Activated CD8-positive, alpha-beta T cell treated with anti-CD3 and anti-CD28 coated beads for 36 hours (primary cell): ENCODE measurements at regions not wholly inside any gene's neighbourhood (a gene's known extent, or its start where the extent isn't known, plus 50 kb on each side); places are given as distances from the start of the nearest gene placed in this dataset.

Experiments used
- ATAC-seq: fragments of 200-7000 bp; cut with Tn5 transposase; one replicate; pipeline ENCODE4 v1.10.0; 2021; ENCODE audit warnings: mild to moderate bottlenecking, moderate library complexity
- CTCF ChIA-PET: fragments of 350-600 bp; sonication (Branson Sonifier 250); formaldehyde crosslinking; loops from one replicate; lab custom pipeline; 2021; ENCODE audit warnings: antibody characterized with exemption; lab: Charles Lee
- POLR2A ChIA-PET: fragments of 350-600 bp; sonication (Branson Sonifier 250); formaldehyde crosslinking; loops from one replicate; lab custom pipeline; 2021; ENCODE audit warnings: antibody characterized with exemption; lab: Charles Lee
- DNase-seq: peaks from one replicate; pipeline ENCODE4 v3.0.0-alpha.2; 2020
- H3K27ac Mint-ChIP-seq: one replicate; pipeline ENCODE4 v1.8.0; 2021; ENCODE audit warnings: mild to moderate bottlenecking, mixed read lengths
- H3K27me3 Mint-ChIP-seq: one replicate; pipeline ENCODE4 v1.8.0; 2021; ENCODE audit warnings: mixed read lengths
- H3K36me3 Mint-ChIP-seq: one replicate; pipeline ENCODE4 v1.8.0; 2021; ENCODE audit warnings: low read depth, mixed read lengths
- H3K4me1 Mint-ChIP-seq: one replicate; pipeline ENCODE4 v1.8.0; 2021; ENCODE audit warnings: low read depth, mixed read lengths
- H3K4me3 Mint-ChIP-seq: one replicate; pipeline ENCODE4 v1.8.0; 2021; ENCODE audit warnings: mild to moderate bottlenecking, moderate library complexity, mixed read lengths
- H3K9me3 Mint-ChIP-seq: one replicate; pipeline ENCODE4 v1.8.0; 2021; ENCODE audit warnings: mixed read lengths
- intact Hi-C: fragments of 100-400 bp; cut with micrococcal nuclease; formaldehyde crosslinking; loops from one replicate; pipeline ENCODE4 v1.10.0; 2022
- TF ChIP-seq, protein P1 (sequence below): fragments of 200-600 bp; IDR thresholded peaks from one replicate; pipeline ENCODE4 v1.8.0; 2022; ENCODE audit warnings: antibody characterized with exemption, mild to moderate bottlenecking

- Mint-ChIP-seq H3K4me3 (no peak overlapping the region), H3K36me3 (no peaks in the 10 kb centered on the region), H3K9me3 (peaks cover 4% of the 10 kb centered on the region), H3K27ac (no peak overlapping the region), H3K27me3 (no peaks in the 10 kb centered on the region), H3K4me1 (no peaks in the 10 kb centered on the region)
- ATAC-seq (no peak), DNase-seq (no peak)
- TF ChIP-seq, protein P1, sequence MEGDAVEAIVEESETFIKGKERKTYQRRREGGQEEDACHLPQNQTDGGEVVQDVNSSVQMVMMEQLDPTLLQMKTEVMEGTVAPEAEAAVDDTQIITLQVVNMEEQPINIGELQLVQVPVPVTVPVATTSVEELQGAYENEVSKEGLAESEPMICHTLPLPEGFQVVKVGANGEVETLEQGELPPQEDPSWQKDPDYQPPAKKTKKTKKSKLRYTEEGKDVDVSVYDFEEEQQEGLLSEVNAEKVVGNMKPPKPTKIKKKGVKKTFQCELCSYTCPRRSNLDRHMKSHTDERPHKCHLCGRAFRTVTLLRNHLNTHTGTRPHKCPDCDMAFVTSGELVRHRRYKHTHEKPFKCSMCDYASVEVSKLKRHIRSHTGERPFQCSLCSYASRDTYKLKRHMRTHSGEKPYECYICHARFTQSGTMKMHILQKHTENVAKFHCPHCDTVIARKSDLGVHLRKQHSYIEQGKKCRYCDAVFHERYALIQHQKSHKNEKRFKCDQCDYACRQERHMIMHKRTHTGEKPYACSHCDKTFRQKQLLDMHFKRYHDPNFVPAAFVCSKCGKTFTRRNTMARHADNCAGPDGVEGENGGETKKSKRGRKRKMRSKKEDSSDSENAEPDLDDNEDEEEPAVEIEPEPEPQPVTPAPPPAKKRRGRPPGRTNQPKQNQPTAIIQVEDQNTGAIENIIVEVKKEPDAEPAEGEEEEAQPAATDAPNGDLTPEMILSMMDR = no peak
- POLR2A ChIA-PET = no interaction called here
- CTCF ChIA-PET = no interaction called here
- intact Hi-C loops = no loop called here
Observed at GRCh38 chr9:78940121-78940855, 631.5 kb upstream of the TLE4 start.

- POLR2A ChIA-PET = no interaction called here
- TF ChIP-seq, protein P1 = no peak
- DNase-seq = no peak
- no peak overlapping the region for H3K27ac Mint-ChIP-seq
- H3K4me3 Mint-ChIP-seq = no peak overlapping the region
- intact Hi-C loops = no loop called here
- no peaks in the 10 kb centered on the region for H3K4me1 Mint-ChIP-seq
- H3K9me3 Mint-ChIP-seq = peaks cover 8% of the 10 kb centered on the region
- no peak for ATAC-seq
- no peaks in the 10 kb centered on the region for H3K36me3 Mint-ChIP-seq
- CTCF ChIA-PET = no interaction called here
- no peaks in the 10 kb centered on the region for H3K27me3 Mint-ChIP-seq
Observed at GRCh38 chr9:78954286-78954685, 617.5 kb upstream of the TLE4 start.

GRCh38 chr9:78958892-78959291 lies 612.9 kb upstream of the TLE4 start:
- TF ChIP-seq, protein P1 = no peak
- H3K36me3 Mint-ChIP-seq = no peaks in the 10 kb centered on the region
- no peaks in the 10 kb centered on the region for H3K4me1 Mint-ChIP-seq
- ChIA-PET CTCF (no interaction called here), POLR2A (no interaction called here)
- H3K4me3 Mint-ChIP-seq = no peak overlapping the region
- H3K27me3 Mint-ChIP-seq = no peaks in the 10 kb centered on the region
- no peak overlapping the region for H3K27ac Mint-ChIP-seq
- ATAC-seq (no peak), DNase-seq (no peak)
- intact Hi-C loops = no loop called here
- H3K9me3 Mint-ChIP-seq = peaks cover 13% of the 10 kb centered on the region

- no peak overlapping the region for H3K4me3 Mint-ChIP-seq
- ChIA-PET POLR2A (no interaction called here), CTCF (no interaction called here)
- no peaks in the 10 kb centered on the region for H3K36me3 Mint-ChIP-seq
- peaks cover 13% of the 10 kb centered on the region for H3K9me3 Mint-ChIP-seq
- H3K27ac Mint-ChIP-seq = no peak overlapping the region
- TF ChIP-seq, protein P1 = no peak
- ATAC-seq (no peak), DNase-seq (no peak)
- no peaks in the 10 kb centered on the region for H3K27me3 Mint-ChIP-seq
- intact Hi-C loops = no loop called here
- no peaks in the 10 kb centered on the region for H3K4me1 Mint-ChIP-seq
Observed at GRCh38 chr9:78962156-78962555, 609.6 kb upstream of the TLE4 start.

- TF ChIP-seq, protein P1 = no peak
- Mint-ChIP-seq H3K27ac (no peak overlapping the region), H3K27me3 (no peaks in the 10 kb centered on the region), H3K9me3 (peaks cover 8% of the 10 kb centered on the region), H3K36me3 (no peaks in the 10 kb centered on the region), H3K4me3 (no peak overlapping the region), H3K4me1 (no peaks in the 10 kb centered on the region)
- DNase-seq = no peak
- ATAC-seq = no peak
- intact Hi-C loops = no loop called here
- POLR2A ChIA-PET = no interaction called here
- CTCF ChIA-PET = no interaction called here
Observed at GRCh38 chr9:78963911-78964310, 607.9 kb upstream of the TLE4 start.
